Spleen (tissue), 11 donors: ENCODE measurements at regions not wholly inside any gene's neighbourhood (a gene's known extent, or its start where the extent isn't known, plus 50 kb on each side); places are given as distances from the start of the nearest gene placed in this dataset.

Source experiments
- DNase-seq: peaks from one replicate; pipeline ENCODE4 v3.0.0-alpha.2; 2020
- H3K27ac ChIP-seq, 8 donors: fragments of 200-600 bp; sonication (generic) in 7 of 8; 1 replicate in 4 of 8; 2 replicates in 4 of 8; pipeline versions ENCODE4 v1.5.0 to v1.8.0; 2016 to 2021; ENCODE audit warnings: inconsistent platforms in 4 of 8, mild to moderate bottlenecking in 4 of 8, moderate library complexity in 1 of 8
- H3K27me3 ChIP-seq, 7 donors: fragments of 200-600 bp; sonication (generic) in 6 of 7; replicated peaks in 1 of 7; 1 replicate in 4 of 7; 2 replicates in 3 of 7; pipeline versions ENCODE4 v1.5.0 to v1.8.0; 2016 to 2021; ENCODE audit warnings: inconsistent platforms in 3 of 7, mild to moderate bottlenecking in 1 of 7
- H3K36me3 ChIP-seq, 6 donors: fragments of 200-600 bp; sonication (generic) in 5 of 6; 1 replicate in 4 of 6; 2 replicates in 2 of 6; pipeline versions ENCODE4 v1.5.0 to v1.8.0; 2016 to 2021; ENCODE audit warnings: inconsistent platforms in 2 of 6
- H3K4me1 ChIP-seq, 6 donors: fragments of 200-600 bp; sonication (generic) in 5 of 6; 1 replicate in 3 of 6; 2 replicates in 3 of 6; pipeline versions ENCODE4 v1.5.0 to v1.8.0; 2016 to 2021; ENCODE audit warnings: inconsistent platforms in 3 of 6
- H3K4me3 ChIP-seq, 8 donors: fragments of 200-600 bp; sonication (generic) in 7 of 8; 1 replicate in 4 of 8; 2 replicates in 4 of 8; pipeline versions ENCODE4 v1.5.0 to v1.8.0; 2016 to 2021; ENCODE audit warnings: inconsistent platforms in 4 of 8, mild to moderate bottlenecking in 4 of 8, moderate library complexity in 2 of 8
- H3K9me3 ChIP-seq, 8 donors: fragments of 200-600 bp; sonication (generic) in 7 of 8; 1 replicate in 4 of 8; 2 replicates in 4 of 8; pipeline versions ENCODE4 v1.5.0 to v1.8.0; 2016 to 2021; ENCODE audit warnings: inconsistent platforms in 4 of 8
- POLR2A ChIP-seq, 3 donors: fragments of 450-650 bp; IDR thresholded peaks; one replicate each; pipeline ENCODE4 v1.5.1; 2017; ENCODE audit warnings: antibody characterized with exemption in 3 of 3, mild to moderate bottlenecking in 1 of 3
- POLR2AphosphoS5 ChIP-seq, 3 donors: sonication (generic); formaldehyde crosslinking; IDR thresholded peaks; one replicate each; pipeline ENCODE4 v1.5.1; 2017; ENCODE audit warnings: antibody characterized with exemption in 3 of 3
- WGBS, 5 donors: extraction: QIAGEN DNeasy Blood & Tissue Kit in 3 of 5; methylation state at CpG; one replicate each; pipeline versions ENCODE4 v1.1.5 to v1.1.7; 2013 to 2018; 5-methylcytosine and 5-hydroxymethylcytosine counted together
- intact Hi-C: fragments of 100-400 bp; cut with DNase I; formaldehyde crosslinking; loops from one replicate; pipeline ENCODE4 v1.15.0; 2023; ENCODE audit warnings: low total_unique reads
- TF ChIP-seq, protein P1 (sequence below), 11 experiments: fragments of 200-600 bp in 7 of 11; fragments of 450-650 bp in 4 of 11; sonication (generic) in 4 of 11; IDR thresholded peaks in 8 of 11; conservative IDR thresholded peaks in 3 of 11; 1 replicate in 7 of 11; 2 replicates in 4 of 11; pipeline versions ENCODE4 v1.4.0 to v1.8.0; 2016 to 2021; ENCODE audit warnings: antibody characterized with exemption in 11 of 11, inconsistent platforms in 4 of 11, mild to moderate bottlenecking in 1 of 11
- donor health status: healthy with polysubstance abuse.
- donor health status: DM: no; HTN: no; CAD: no; lungs with moderate emphysema.
- donor health status: DM: no; HTN: no; CAD: no.
- donor health status: Bipolar disorder and iron deficiency.
- donor health status: healthy.
- donor health status: DM: no; HTN: no; CAD: no.
- donor health status: DM: yes; HTN: yes; CAD: no.

DNA sequence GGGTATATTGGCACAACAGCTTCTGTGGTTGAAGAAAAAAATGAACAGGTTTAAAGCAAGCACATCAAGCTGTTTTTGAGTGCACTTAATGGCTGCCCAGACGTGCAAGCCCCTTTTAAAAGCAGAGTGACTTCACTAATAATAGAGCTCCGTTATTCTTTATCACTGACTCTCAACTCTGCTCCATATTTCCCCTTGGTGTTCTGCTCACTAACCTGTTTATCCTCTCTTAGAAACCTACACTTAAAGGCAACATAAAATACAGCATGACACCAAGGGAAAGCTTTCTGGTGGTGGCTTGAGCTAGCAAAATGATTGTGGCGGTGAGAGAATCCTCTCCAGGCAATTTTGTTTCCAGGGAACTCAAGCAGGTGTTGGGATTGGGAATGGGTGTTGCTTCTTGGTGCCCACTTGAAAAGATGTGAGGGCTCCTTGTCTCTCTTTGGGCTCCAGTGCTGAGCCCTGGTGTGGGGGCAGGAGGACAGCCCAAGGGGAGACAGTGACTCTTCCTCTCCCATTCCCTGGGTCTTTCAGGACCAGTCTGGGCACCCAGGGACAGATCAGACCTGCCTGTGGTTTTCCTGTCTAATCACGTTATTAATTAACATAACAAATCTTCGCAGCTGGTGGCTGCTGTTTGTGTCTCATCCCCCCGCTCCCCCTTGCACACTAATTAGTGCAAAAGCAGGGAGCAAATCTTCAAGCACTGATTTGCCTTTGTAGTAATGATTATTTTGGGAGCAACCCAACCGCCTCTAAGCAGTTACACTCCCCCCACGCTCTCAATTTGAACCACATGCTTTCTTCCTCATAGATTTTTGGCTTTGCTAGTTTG lies 289.4 kb upstream of the CXCR4 start:
- no peak overlapping the region for H3K27ac ChIP-seq
- intact Hi-C loops, result no loop called here
- DNase-seq, result no peak
- H3K9me3 ChIP-seq, result no peaks in the 10 kb centered on the region
- peaks cover 0 to 47% (median 0%) of the 10 kb centered on the region in 7 donors for H3K27me3 ChIP-seq
- no peaks in the 10 kb centered on the region for H3K4me1 ChIP-seq
- WGBS, 5 donors, result 52 to 62% (median 54%) methylated on average over 8 of the region's 8 CpGs
- no peaks in the 10 kb centered on the region for H3K36me3 ChIP-seq
- no peak overlapping the region for H3K4me3 ChIP-seq
- no peak for TF ChIP-seq POLR2A (IDR thresholded peaks at IDR 0.05)
- no peak for TF ChIP-seq POLR2AphosphoS5 (IDR thresholded peaks at IDR 0.05)
- TF ChIP-seq, protein P1, sequence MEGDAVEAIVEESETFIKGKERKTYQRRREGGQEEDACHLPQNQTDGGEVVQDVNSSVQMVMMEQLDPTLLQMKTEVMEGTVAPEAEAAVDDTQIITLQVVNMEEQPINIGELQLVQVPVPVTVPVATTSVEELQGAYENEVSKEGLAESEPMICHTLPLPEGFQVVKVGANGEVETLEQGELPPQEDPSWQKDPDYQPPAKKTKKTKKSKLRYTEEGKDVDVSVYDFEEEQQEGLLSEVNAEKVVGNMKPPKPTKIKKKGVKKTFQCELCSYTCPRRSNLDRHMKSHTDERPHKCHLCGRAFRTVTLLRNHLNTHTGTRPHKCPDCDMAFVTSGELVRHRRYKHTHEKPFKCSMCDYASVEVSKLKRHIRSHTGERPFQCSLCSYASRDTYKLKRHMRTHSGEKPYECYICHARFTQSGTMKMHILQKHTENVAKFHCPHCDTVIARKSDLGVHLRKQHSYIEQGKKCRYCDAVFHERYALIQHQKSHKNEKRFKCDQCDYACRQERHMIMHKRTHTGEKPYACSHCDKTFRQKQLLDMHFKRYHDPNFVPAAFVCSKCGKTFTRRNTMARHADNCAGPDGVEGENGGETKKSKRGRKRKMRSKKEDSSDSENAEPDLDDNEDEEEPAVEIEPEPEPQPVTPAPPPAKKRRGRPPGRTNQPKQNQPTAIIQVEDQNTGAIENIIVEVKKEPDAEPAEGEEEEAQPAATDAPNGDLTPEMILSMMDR (IDR thresholded peaks at IDR 0.05 in 8 of 11, conservative IDR thresholded peaks at IDR 0.05 in 3 of 11), result no peak

DNA sequence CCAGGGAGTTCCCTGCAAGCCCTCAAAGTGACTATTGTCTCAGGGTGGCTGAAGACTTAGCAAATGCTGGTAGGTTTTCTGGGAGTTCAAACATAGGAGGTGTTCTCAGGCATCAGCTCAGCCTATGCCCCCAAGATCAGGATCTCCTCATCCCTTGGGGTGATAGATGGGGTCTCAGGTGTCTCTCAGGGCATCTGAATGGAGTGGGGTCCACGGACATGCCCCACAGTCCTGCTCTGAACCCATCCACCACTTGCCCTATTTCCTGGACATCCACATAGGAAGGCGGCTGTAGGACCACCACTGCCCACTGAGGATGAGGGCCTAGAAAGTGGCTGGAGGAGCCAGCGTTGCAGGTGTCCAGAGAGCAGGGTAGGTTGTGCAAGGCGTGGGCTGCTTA lies 287.0 kb upstream of the CXCR4 start:
- Histone ChIP-seq H3K27me3 (peaks cover 0 to 56% (median 0%) of the 10 kb centered on the region in 7 donors), H3K36me3 (no peaks in the 10 kb centered on the region), H3K27ac (no peak overlapping the region), H3K4me3 (no peak overlapping the region), H3K4me1 (no peaks in the 10 kb centered on the region), H3K9me3 (no peaks in the 10 kb centered on the region)
- TF ChIP-seq, protein P1 (IDR thresholded peaks at IDR 0.05 in 8 of 11, conservative IDR thresholded peaks at IDR 0.05 in 3 of 11), result no peak
- TF ChIP-seq POLR2A (IDR thresholded peaks at IDR 0.05), result no peak
- no peak for TF ChIP-seq POLR2AphosphoS5 (IDR thresholded peaks at IDR 0.05)
- DNase-seq, result no peak
- intact Hi-C loops, result no loop called here
- 78 to 87% (median 84%) methylated on average over 4 of the region's 4 CpGs for WGBS, 5 donors

DNA sequence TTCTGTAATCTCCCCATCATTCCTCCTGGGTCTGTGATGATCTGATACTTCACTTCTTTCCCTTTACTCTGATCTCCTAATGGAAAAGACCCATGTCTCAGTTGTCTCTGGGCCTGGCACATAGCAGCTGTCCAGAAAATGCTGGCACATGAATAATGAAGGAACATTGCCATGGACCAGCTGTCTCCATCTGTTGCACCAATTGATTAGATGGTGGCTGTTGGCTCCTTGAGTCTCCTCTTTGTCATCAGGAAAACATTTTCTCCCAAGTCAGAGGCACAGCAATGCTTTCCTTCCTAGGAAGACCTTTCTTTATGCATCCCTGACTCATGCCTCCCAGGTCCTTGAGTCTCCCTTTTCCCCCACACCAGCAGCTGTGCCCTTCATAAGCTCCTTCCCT lies 286.2 kb upstream of the CXCR4 start:
- Histone ChIP-seq H3K4me3 (no peak overlapping the region), H3K27me3 (peaks cover 0 to 56% (median 0%) of the 10 kb centered on the region in 7 donors), H3K27ac (no peak overlapping the region), H3K36me3 (no peaks in the 10 kb centered on the region), H3K4me1 (no peaks in the 10 kb centered on the region), H3K9me3 (no peaks in the 10 kb centered on the region)
- DNase-seq, result no peak
- intact Hi-C loops, result no loop called here
- TF ChIP-seq, protein P1 (IDR thresholded peaks at IDR 0.05 in 8 of 11, conservative IDR thresholded peaks at IDR 0.05 in 3 of 11), result no peak
- no peak for TF ChIP-seq POLR2A (IDR thresholded peaks at IDR 0.05)
- no peak for TF ChIP-seq POLR2AphosphoS5 (IDR thresholded peaks at IDR 0.05)

DNA sequence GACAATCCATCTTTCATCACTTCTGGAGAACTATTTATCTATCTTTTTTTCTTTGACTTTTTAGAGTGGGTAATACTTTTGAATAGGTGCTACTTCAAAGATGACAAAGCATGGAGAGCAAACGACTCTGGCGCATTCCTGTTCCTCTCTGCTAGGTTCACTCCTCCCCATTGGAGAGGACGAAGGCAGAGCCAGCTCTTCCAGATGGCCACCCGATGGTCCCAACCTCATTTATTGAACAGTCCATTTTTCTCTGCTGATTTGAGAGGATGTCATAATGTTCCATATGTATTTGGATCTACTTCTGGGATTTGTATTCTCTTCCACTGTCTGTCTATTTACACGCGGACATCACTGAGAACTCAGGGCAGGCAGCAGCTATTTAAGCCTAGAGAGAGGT lies 284.3 kb upstream of the CXCR4 start:
- intact Hi-C loops, result no loop called here
- Histone ChIP-seq H3K27me3 (peaks cover 0 to 46% (median 0%) of the 10 kb centered on the region in 7 donors), H3K27ac (no peak overlapping the region), H3K4me3 (no peak overlapping the region), H3K9me3 (no peaks in the 10 kb centered on the region), H3K36me3 (no peaks in the 10 kb centered on the region), H3K4me1 (no peaks in the 10 kb centered on the region)
- WGBS, 5 donors, result 82 to 88% (median 86%) methylated on average over 6 of the region's 6 CpGs
- DNase-seq, result no peak
- TF ChIP-seq, protein P1 (IDR thresholded peaks at IDR 0.05 in 8 of 11, conservative IDR thresholded peaks at IDR 0.05 in 3 of 11), result no peak
- TF ChIP-seq POLR2AphosphoS5 (IDR thresholded peaks at IDR 0.05), result no peak
- no peak for TF ChIP-seq POLR2A (IDR thresholded peaks at IDR 0.05)
